Panc1 (cell line): ENCODE measurements at regions not wholly inside any gene's neighbourhood (a gene's known extent, or its start where the extent isn't known, plus 50 kb on each side); places are given as distances from the start of the nearest gene placed in this dataset.
"Not testable (repeated sequence)": the region's sequence is repeated elsewhere in the genome, so short reads cannot be mapped to it uniquely, and the experiment has no call there.

Experiments
- CTCF ChIP-seq: fragments of 450-650 bp; IDR thresholded peaks from 2 replicates; pipeline ENCODE4 v1.5.1; 2017; ENCODE audit warnings: mild to moderate bottlenecking
- POLR2AphosphoS5 ChIP-seq: IDR thresholded peaks from 2 replicates; pipeline ENCODE4 v1.6.1; 2012; ENCODE audit warnings: mild to moderate bottlenecking, low read depth, low read length, moderate library complexity

- not testable (repeated sequence) for TF ChIP-seq POLR2AphosphoS5, CTCF
These were observed 79.7 kb upstream of the MTLN start for GRCh38 chr2:110291909-110292579.
